HG03064 (cell line): ENCODE measurements at regions not wholly inside any gene's neighbourhood (a gene's known extent, or its start where the extent isn't known, plus 50 kb on each side); places are given as distances from the start of the nearest gene placed in this dataset.

Source experiments
- ATAC-seq: cut with Tn5 transposase; IDR thresholded peaks from one replicate; pipeline ENCODE4 v1.9.1; 2021; ENCODE audit warnings: low read depth; ENCODE audit not compliant: unreplicated experiment

DNA sequence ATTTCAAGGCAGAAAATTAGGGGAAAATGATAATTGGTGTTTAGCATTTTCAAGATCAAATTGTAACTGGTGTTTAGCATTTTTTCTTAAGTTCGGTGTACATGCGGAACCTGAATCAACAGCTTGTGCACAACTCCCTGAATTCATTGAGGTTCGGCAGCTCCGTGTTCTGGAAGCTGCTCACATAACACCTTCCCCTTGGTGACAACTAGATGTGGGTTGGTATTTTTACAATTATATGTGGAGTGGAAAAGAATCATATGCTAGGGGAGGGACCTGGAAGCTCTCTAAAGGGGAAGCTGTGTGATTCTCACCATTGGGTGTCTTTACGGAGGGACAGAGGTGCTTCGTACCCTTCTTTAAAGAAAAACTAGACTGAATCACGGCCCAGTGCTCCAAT, 199.0 kb upstream of the MTNR1B start:
- ATAC-seq = no peak

GRCh38 chr11:92770981-92771380, 198.5 kb upstream of the MTNR1B start:
- ATAC-seq = no peak

- ATAC-seq = no peak
Measured at GRCh38 chr11:92771701-92772100, 197.8 kb upstream of the MTNR1B start.

GRCh38 chr11:92775003-92775676, 194.3 kb upstream of the MTNR1B start:
- no peak for ATAC-seq

DNA sequence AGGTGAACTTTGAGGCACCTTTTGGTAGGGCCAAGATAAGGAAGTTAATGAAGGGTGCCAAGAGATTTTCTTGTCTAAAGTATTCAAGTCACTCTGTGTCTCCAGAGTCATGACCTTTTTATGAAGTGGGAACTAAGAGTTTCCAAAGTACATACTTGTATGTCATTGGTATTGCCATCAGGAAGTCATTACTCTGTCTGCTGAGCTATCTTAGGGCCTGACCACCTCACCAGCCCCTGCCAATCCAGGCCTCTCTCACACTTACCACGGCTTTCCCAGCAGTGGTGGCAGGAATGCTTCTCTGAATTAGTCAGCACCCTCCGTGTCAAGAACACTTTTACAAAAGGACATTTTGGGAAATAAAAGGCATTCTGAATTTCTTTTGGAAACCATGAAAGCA, 192.8 kb upstream of the MTNR1B start:
- no peak for ATAC-seq

GRCh38 chr11:92779746-92780145, 189.7 kb upstream of the MTNR1B start:
- ATAC-seq = no peak

GRCh38 chr11:92781151-92781550, 188.3 kb upstream of the MTNR1B start:
- no peak for ATAC-seq

GRCh38 chr11:92782806-92783205, 186.6 kb upstream of the MTNR1B start:
- ATAC-seq = no peak

DNA sequence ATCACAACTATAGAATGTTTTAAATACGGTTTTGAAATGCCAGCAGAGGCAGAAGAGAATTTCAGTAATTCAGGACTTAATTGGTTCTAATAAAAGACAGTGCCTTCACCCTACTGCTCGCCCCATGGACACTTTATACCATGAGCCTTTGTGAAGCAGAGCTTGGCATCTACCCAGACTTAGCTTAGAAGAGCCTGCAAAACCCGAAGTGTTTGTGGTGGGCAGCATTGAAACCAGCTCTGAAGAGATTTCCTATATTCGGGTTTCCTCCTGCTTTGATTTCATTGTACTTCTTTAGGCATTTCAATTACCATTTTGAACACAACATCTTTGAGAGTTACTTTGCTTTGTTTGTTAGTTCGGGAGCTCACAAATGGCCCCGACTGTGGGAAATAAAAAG, 185.1 kb upstream of the MTNR1B start:
- no peak for ATAC-seq

DNA sequence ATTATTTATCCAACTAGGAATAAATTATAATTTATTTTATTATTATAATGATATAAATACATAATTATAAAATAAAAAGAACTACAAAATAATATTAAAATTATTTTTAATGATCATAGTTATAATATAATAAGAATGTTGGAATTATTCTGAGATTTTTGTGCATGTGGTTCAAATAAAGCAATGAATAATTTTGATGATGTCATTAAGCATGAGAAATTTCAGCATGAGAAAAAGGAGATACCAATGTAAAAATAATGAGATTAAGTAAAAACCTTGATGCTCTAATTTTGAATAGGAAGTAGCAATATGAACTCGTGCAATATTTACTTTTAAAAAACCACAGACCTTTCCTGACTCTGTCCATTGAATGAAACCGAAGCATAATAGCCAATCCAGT, 181.8 kb upstream of the MTNR1B start:
- no peak for ATAC-seq

- no peak for ATAC-seq
Measured at GRCh38 chr11:92789761-92790160, 179.7 kb upstream of the MTNR1B start.

GRCh38 chr11:92790366-92790765, 179.1 kb upstream of the MTNR1B start:
- no peak for ATAC-seq

DNA sequence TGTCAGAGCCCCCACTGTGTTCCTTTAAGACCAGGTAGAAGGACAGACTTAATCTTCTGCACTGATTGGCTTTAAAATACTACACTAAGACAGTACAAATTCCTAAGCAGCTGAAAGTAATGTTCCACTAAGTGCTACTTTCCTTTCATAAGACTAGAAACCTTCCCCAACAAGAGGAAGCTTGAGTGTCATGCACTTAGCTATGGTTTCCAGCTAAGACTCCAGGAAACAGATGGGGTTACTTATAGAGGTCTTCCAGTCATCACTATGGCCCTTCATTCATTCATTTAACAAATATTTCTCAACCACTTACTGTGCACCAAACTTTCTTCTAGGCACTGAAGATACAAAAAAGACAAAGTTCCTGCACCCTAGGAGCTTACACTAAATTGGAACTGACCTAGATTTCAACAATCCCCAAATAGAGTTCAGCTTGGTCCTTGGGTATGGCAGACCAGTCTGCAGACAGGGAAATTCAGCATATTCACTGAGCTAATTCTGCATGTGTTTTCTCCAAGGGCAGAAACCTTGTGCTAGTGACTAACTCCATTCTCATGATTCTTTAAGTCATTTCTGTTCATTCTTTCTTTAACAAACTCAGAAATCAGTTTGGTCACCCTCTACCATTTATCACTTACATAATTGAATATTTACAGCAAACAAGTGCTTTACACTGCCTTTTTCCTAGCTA, 178.4 kb upstream of the MTNR1B start:
- ATAC-seq = no peak

DNA sequence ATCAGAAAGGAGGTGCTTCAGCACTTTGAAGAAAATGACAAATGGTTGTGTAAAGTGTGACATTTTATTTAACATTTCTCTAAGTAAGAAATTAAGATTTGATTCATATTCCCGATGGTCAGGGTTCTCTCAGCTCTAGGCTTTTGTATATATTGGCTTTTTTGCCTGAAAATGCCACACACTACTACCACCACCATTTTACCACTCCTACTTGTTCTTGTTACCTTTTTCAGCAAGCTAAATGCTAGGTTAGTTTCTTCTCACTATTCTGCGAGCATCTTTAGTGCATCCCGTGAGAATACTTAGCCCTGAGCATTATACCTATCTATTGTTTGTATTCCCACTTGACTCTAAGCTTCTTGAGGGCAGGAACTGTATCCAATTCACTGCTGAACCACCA, 177.6 kb upstream of the MTNR1B start:
- ATAC-seq = no peak

DNA sequence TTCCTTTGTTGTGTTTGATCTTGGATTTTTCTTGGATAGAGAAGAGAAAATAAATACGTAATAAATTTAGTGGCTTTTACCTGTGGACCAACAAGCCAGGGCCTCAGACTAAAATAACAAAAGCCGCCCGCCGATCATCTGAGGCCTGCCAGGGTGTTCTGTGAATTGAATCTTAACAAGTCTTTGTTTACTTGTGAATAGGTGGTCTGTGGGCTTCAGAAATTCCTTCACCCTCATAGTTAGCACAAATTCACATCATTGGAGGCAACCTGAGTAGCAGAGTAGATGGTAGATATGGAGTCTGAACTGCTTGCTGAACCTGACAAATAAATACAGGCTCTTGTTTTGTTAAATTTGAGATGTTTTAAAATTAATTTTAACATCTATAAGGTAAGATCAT, 176.3 kb upstream of the MTNR1B start:
- ATAC-seq = no peak

DNA sequence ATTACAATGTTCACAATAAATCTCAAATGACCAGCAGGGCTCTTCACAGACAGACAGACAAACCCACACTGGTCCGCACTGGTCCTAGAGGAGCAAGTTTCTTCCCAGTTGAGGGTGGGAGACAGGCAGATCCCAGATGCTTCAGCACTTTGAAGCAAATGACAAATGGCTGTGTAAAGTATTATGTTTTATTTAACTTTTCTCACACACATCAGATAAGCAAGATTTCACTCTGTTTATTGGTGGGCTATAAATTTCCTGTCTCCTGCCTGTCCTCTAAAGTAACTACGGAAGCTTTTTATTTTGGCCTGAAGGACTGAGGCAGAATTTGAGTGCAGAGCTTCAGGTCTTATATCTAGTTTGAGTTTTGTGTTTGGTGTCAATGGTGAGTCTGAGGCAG, 174.7 kb upstream of the MTNR1B start:
- no peak for ATAC-seq

DNA sequence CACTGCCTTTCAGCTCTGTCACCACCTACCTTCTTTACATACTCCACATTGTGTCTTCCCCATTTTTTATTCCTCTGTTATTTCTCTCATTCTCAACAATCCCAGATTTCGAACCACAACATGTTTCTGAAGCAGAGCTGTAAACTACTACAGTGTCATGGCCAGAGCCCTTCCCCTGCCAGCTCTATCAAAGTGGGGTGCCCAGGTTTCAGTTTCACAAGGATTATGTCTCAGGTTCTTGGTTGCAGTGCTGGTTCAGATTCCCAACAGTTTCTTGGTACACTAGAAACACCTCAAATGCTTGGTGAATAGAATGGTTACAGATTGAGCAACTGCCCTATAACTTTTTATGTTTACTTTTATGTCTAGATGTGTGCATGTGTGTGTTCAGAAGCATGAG, 172.7 kb upstream of the MTNR1B start:
- no peak for ATAC-seq

GRCh38 chr11:92797874-92798273, 171.6 kb upstream of the MTNR1B start:
- no peak for ATAC-seq

DNA sequence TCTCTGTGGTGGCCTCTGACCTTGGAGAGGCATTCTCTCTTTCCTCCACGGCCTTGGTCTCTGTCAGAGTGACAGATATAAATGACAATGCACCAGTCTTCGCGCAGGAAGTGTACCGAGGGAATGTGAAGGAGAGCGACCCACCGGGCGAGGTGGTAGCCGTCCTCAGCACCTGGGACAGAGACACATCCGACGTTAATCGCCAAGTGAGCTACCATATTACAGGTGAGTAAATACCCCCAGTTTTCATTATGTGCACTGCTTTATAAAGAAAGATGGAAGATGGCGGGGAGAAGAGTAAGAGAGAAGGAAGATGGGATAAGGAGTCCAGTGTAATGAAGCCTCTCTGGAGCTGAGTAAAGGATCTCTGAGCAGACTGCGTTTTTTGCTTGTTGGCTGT, 167.8 kb upstream of the MTNR1B start:
- ATAC-seq = no peak

DNA sequence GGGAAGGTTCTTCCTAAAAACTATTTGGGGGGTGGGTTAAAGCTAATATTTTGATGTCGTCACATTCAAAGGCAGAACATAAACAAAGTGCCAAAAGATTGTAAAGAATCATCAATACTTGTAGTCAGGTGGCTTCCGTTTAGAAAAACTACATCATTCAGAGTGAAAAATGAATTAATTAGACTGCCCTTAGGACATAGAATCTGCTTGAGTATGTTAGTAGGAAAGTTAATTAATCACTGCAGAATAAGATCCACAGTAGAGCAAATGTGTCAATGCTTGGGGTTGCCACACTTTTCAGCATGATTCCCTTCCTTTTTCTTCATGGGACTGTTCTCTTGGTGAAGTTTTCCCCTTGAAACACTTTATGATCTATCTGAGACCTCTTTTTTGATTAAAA, 166.8 kb upstream of the MTNR1B start:
- no peak for ATAC-seq

DNA sequence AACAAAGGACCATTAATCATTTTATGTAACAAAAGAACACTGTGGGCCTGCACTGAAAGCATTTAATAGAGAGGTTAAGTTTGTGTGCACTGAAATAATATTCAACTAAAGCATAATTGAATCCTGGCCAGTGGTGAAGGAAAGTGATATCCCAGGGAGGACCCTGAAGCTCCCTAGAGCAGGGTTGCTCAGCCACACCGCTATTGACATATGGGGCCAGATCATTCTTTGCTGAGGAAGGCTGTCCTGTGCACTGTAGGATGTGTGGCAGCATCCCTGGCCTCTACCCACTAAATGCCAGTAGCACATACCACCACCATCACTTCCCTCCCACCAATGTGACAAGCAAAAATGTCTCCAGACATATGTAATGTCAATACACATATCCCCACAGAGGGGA, 166.1 kb upstream of the MTNR1B start:
- ATAC-seq = no peak

GRCh38 chr11:92804388-92804966, 165.0 kb upstream of the MTNR1B start:
- ATAC-seq = no peak
